ENCODE measurements at regions not wholly inside any gene's neighbourhood (a gene's known extent, or its start where the extent isn't known, plus 50 kb on each side); places are given as distances from the start of the nearest gene placed in this dataset.
"Not testable (repeated sequence)": the region's sequence is repeated elsewhere in the genome, so short reads cannot be mapped to it uniquely, and the experiment has no call there.

- no peak for DNase-seq
Observed at GRCh38 chr17:65301184-65301583, 164.0 kb downstream of the RGS9 start.

DNA sequence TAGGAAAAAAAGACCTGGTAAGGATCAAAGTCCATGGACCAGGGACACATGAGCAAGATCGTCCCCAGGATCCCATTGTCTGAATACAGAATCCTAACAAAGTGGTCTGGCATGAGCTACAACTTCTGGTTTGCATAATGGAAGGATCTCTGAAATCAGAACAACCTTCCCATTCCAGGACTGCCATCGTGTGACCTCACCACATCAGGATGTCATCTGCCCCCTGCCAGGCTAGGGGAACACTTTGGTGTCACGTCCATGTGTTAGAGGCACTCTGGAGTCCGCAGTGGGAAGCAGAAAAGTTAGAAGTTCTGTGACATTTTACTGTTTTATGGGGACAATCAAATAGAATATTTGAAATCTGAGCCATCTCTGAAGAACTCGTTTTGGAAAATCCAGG, 160.7 kb downstream of the RGS9 start:
- DNase-seq = no peak

GRCh38 chr17:65297384-65297783, 160.2 kb downstream of the RGS9 start:
- no peak for DNase-seq

- DNase-seq = peak; percentile 53 to 56
Observed at GRCh38 chr17:65294181-65294719, 157.1 kb downstream of the RGS9 start.

- DNase-seq = no peak
Observed at GRCh38 chr17:65293584-65294180, 156.5 kb downstream of the RGS9 start.

DNA sequence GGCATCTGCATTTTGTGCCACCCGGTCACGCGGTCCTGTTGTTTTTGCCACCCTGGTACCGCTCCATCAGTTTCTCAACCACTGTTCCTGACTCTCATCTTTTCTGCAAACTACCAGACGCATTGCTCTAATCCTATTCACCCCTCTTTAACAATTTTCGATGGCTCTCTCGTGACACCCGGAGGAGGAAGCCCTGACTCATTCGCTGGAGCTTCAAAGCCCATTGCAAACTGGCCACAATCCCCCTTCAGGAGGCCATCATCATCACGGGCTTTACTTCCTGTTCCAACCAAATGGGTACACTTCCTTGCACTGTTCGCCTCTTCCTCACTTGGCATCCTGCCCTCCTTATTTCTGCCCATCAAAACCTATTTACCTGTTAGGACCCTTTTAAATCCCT, 155.3 kb downstream of the RGS9 start:
- DNase-seq = no peak

GRCh38 chr17:65291301-65291700, 154.1 kb downstream of the RGS9 start:
- DNase-seq = not testable (repeated sequence)

DNA sequence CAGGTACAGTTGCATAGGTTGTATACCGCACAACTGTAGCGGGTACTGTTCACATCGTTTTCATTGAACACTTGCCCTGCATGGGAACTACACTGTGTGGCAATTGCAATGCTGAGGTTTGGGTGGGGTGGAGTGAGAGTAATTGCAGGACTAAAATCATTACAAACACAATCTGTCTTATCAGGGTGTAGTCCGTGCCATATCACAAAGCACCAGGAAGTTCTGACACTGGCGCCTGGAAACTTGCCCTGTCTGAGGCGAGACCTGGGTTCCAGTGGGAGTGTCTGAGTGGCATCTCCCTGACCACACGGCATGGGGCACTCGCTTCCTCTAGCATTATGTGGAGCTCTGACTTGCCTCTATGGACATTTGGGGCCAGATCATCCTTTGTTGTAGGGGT, 153.4 kb downstream of the RGS9 start:
- DNase-seq = no peak

- DNase-seq = no peak
Observed at GRCh38 chr17:65290056-65290455, 152.9 kb downstream of the RGS9 start.

DNA sequence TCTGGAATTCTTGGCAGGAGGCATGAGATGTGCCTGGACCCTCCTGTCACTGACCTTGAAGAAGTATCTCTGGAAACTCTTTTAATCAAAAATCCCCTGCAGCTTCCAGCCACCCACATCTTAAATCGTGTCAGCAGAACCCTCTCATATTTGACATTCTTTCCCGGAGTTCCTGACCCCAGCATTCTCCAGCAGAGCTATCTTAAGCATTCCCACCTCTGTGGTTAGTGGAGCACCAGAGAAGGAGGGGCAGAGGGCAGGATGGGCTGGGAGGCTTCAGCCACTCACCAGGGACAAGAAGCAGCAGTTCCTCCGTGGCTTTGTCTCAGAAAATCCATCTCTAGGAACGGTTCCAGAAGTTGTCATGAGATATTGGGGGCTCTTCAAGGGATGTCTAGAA, 149.9 kb downstream of the RGS9 start:
- no peak for DNase-seq

DNA sequence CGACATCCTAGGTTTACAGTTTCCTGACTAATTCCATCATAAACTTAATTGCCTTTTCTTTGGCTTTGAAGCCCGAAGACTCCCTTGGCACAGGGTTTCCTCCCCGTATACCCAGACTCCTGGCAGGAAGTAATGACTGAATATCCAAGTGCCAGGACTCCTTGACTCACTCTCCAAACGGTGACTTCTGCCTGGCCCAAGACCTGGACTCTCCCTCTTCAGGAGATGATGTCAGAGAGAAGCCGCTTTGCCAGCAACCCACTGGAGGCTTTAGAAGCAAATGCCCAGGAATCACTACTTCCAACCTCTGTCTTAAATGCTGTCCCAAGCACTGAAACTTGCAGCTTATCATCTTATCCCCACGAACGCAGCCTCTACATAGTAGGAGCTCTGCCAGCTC, 146.5 kb downstream of the RGS9 start:
- DNase-seq = no peak

DNA sequence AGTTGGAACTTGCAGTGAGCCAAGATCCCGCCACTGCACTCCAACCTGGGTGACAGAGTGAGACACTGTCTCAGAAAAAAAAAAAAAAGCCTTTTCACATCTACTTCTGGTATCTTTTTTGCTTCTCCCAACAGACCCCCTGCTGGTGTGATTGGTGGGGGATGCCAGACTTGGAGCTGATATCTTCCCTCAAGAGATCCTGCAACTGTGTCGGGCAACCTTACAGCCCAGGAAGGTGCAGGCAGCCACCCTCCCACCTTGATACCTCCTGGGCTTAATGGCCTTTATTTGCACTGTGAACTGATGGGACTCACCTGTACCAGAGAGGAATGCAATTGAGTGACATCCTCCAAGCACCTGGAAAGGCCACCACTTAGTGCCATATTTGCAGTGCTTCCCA, 142.3 kb downstream of the RGS9 start:
- DNase-seq = no peak

DNA sequence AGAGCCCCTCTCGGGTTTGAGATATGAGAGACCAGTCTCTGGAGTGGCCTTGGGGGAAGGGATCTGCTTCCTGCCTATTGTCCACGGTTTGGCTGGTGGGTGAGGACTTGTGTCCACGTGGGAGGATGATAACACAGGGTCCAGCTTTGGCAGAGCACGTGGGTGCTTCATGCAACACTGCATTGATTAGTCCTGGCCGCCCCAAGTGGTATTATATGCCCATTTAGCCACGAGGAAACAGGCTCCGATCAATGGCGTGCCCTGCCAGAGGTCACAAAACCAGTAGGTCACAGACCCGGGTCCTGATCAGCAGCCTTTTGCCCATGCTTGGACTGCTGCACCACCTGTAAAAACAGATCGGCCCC, 141.6 kb downstream of the RGS9 start:
- DNase-seq = no peak

DNA sequence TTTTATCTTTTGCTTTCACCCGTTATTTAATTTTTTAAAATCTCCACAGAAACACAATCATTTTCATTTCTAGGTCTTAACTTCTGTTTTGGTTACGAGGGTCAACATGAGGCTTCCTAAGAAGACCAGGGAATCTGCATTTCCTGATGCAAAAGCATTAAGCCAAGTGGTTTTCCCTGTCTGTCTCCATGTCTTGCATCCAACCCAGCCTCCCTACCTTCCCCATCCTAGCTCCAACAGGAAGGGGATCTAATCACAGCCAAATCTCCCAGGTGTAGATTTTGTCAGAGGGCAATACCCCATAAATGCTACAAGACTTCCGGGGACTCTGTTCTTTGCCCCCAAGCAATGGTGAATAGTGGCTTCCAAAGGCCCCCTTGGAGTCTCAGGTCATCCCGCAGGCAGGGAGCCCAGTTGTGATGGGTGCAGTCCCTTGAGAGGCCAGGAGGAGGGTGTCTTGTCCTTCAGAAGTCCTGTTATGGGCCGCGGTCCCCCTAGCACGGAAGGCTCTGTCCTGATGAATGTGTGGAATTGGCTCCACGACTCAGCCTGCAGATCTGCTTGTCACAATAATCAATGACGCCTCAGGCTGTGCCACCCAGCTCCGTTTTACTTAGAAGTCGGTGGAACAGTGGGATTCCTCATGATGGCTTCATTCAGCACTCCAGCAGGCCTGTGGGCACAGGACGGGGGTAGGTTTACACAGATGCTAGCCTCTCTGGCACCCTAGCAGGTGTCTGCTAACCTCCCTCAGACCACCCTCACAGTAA, 141.1 kb downstream of the RGS9 start:
- peak in 1 of 2 experiments; percentile 6 for DNase-seq

GRCh38 chr17:65277576-65277975, 140.4 kb downstream of the RGS9 start:
- no peak for DNase-seq

Data from activated CD4-positive, alpha-beta T cell treated with anti-CD3 and anti-CD28 coated beads, Interleukin-2, amount 50 U/mL, for 4 hours (primary cell).